ENCODE measurements at regions not wholly inside any gene's neighbourhood (a gene's known extent, or its start where the extent isn't known, plus 50 kb on each side); places are given as distances from the start of the nearest gene placed in this dataset.

DNA sequence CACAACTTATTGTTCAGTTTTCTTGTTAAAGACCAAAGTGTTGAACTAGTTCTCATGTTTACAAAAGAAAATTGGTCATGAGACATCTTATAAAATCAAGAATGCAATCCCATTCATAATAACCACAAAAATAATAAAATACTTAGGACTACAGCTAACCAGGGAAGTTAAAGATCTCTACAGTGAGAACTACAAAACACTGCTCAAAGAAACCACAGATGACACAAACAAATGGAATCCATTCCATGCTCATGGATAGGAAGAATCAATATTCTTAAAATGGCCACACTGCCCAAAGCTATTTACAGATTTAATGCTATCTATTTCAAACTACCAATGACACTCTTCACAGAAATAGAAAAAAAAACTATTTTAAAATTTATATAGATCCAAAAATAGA lies 1354.8 kb upstream of the CDH2 start:
- TF ChIP-seq, protein P1, sequence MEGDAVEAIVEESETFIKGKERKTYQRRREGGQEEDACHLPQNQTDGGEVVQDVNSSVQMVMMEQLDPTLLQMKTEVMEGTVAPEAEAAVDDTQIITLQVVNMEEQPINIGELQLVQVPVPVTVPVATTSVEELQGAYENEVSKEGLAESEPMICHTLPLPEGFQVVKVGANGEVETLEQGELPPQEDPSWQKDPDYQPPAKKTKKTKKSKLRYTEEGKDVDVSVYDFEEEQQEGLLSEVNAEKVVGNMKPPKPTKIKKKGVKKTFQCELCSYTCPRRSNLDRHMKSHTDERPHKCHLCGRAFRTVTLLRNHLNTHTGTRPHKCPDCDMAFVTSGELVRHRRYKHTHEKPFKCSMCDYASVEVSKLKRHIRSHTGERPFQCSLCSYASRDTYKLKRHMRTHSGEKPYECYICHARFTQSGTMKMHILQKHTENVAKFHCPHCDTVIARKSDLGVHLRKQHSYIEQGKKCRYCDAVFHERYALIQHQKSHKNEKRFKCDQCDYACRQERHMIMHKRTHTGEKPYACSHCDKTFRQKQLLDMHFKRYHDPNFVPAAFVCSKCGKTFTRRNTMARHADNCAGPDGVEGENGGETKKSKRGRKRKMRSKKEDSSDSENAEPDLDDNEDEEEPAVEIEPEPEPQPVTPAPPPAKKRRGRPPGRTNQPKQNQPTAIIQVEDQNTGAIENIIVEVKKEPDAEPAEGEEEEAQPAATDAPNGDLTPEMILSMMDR (IDR thresholded peaks at IDR 0.05): no peak
- no peak for TF ChIP-seq POLR2A (IDR thresholded peaks at IDR 0.05)
